MM.1S (cell line): ENCODE measurements at regions not wholly inside any gene's neighbourhood (a gene's known extent, or its start where the extent isn't known, plus 50 kb on each side); places are given as distances from the start of the nearest gene placed in this dataset.

Experiments
- EZH2 ChIP-seq: fragments of 300-600 bp; sonication (generic); optimal IDR thresholded peaks from 2 replicates; pipeline ENCODE3; 2017; ENCODE audit warnings: low read depth, mild to moderate bottlenecking, antibody characterized with exemption, low read length, mixed read lengths
- EZH2phosphoT487 ChIP-seq: fragments of 300-600 bp; sonication (generic); IDR thresholded peaks from 2 replicates; pipeline ENCODE4 v1.6.1; 2018; ENCODE audit warnings: antibody characterized with exemption, low read length
- TF ChIP-seq, protein P1 (sequence below): fragments of 300-600 bp; sonication (generic); IDR thresholded peaks from 2 replicates; pipeline ENCODE4 v1.5.1; 2016; ENCODE audit warnings: antibody characterized with exemption, low read length, mixed read lengths

DNA sequence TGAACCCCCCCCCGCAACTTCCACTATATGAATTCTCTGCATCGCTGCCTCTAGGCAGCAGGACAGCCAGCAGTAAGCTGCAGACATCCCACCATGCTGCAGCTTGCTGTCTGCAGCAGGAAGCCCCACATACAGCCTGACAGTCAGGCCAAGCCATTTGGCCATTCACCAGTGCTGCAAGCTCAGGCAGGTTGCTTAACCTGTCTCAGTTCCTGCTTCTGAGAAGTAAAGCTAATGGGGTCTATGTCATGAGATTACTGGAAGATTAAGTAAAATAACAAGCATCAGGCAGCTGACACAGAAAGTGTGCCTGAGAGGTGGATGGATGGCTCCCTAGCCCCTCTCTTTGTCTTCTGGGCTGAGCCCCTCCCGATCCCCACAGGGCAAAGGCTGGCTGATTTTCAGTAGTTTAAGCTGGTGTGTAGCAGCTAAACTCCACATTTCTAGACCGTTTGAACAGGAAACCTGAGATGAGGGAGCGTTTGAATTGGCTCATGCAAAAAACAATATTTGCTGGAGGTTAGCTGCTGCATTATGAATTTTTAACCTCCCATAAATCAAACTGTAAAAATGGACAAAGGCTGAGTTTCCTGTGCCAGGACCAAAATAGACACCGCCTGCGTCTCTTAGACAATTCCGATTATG lies 193.8 kb upstream of the ARL4C start:
- TF ChIP-seq EZH2 (no peak), EZH2phosphoT487 (no peak)
- TF ChIP-seq, protein P1, sequence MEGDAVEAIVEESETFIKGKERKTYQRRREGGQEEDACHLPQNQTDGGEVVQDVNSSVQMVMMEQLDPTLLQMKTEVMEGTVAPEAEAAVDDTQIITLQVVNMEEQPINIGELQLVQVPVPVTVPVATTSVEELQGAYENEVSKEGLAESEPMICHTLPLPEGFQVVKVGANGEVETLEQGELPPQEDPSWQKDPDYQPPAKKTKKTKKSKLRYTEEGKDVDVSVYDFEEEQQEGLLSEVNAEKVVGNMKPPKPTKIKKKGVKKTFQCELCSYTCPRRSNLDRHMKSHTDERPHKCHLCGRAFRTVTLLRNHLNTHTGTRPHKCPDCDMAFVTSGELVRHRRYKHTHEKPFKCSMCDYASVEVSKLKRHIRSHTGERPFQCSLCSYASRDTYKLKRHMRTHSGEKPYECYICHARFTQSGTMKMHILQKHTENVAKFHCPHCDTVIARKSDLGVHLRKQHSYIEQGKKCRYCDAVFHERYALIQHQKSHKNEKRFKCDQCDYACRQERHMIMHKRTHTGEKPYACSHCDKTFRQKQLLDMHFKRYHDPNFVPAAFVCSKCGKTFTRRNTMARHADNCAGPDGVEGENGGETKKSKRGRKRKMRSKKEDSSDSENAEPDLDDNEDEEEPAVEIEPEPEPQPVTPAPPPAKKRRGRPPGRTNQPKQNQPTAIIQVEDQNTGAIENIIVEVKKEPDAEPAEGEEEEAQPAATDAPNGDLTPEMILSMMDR: no peak
